Activated T-helper 1 cell treated with anti-CD3 and anti-CD28 coated beads, Interleukin-12 subunit alpha, Interleukin-12 subunit beta, Interleukin-2, Interleukin-4 antibody, amounts not matched to agents 30 ng/mL and 10 ng/mL and 1 ng/mL, durations not matched to agents 14 hours and 24 hours and 36 hours (primary cell): ENCODE measurements at regions not wholly inside any gene's neighbourhood (a gene's known extent, or its start where the extent isn't known, plus 50 kb on each side); places are given as distances from the start of the nearest gene placed in this dataset.

ENCODE experiments used
- DNase-seq: peaks from one replicate; pipeline ENCODE4 v3.0.0; 2021; ENCODE audit warnings: low spot score
- H3K27ac Mint-ChIP-seq: one replicate; pipeline ENCODE4 v1.8.0; 2021; ENCODE audit warnings: mild to moderate bottlenecking, mixed read lengths
- H3K27me3 Mint-ChIP-seq: one replicate; pipeline ENCODE4 v1.8.0; 2022; ENCODE audit warnings: mild to moderate bottlenecking, moderate library complexity, mixed read lengths; ENCODE audit not compliant: insufficient read depth
- H3K36me3 Mint-ChIP-seq: one replicate; pipeline ENCODE4 v1.8.0; 2021; ENCODE audit warnings: low read depth, mixed read lengths
- H3K4me1 Mint-ChIP-seq: one replicate; pipeline ENCODE4 v1.8.0; 2021; ENCODE audit warnings: low read depth, mixed read lengths
- H3K4me3 Mint-ChIP-seq: one replicate; pipeline ENCODE4 v1.8.0; 2021; ENCODE audit warnings: mild to moderate bottlenecking, moderate library complexity, mixed read lengths
- H3K9me3 Mint-ChIP-seq: one replicate; pipeline ENCODE4 v1.8.0; 2021; ENCODE audit warnings: mixed read lengths
- intact Hi-C: fragments of 100-400 bp; cut with micrococcal nuclease; formaldehyde crosslinking; loops from one replicate; pipeline ENCODE4 v1.15.1; 2024

- DNase-seq: peak; percentile 58
- no peaks in the 10 kb centered on the region for H3K9me3 Mint-ChIP-seq
- intact Hi-C loops: loop anchor here (1.0 to 5.0 kb wide), 7 partner anchors 115 to 731 kb away; partner anchors contain the start of gene SLC2A1
- peaks cover 6% of the 10 kb centered on the region for H3K4me1 Mint-ChIP-seq
- no peaks in the 10 kb centered on the region for H3K36me3 Mint-ChIP-seq
- H3K27me3 Mint-ChIP-seq: peaks cover 4% of the 10 kb centered on the region
- no peak overlapping the region for H3K27ac Mint-ChIP-seq
- no peak overlapping the region for H3K4me3 Mint-ChIP-seq
Measured at GRCh38 chr1:43073490-43074230, 98.4 kb downstream of the EBNA1BP2 start.

DNA sequence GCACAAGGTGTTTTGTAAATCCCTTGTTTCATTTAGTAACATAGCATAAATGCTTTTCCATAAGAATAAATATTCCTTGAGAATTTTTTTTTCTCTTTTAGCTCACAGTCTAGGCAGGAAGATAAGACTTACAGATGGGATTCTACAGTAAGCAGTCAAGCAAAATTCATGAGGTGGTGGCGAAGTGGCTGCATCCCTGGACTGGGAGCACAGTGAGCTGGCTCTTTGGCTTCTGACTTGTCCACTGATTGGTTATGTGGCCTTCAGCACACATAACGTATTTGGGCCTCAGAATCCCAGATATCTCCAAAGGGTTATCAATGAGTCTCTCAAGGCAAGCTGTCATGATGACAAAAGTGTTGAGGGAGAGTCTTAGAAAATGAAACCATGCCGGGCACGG lies 99.8 kb downstream of the EBNA1BP2 start:
- Mint-ChIP-seq H3K36me3 (no peaks in the 10 kb centered on the region), H3K4me1 (peaks cover 11% of the 10 kb centered on the region), H3K4me3 (no peak overlapping the region), H3K27me3 (peaks cover 9% of the 10 kb centered on the region), H3K27ac (no peak overlapping the region), H3K9me3 (no peaks in the 10 kb centered on the region)
- intact Hi-C loops: loop anchor here (5.0 kb wide), 1 partner anchor 730 kb away; no protein-coding TSS in a partner anchor
- DNase-seq: no peak

GRCh38 chr1:43071241-43071640 lies 100.8 kb downstream of the EBNA1BP2 start:
- peaks cover 11% of the 10 kb centered on the region for H3K27me3 Mint-ChIP-seq
- H3K36me3 Mint-ChIP-seq: no peaks in the 10 kb centered on the region
- intact Hi-C loops: loop anchor here (5.0 kb wide), 1 partner anchor 729 kb away; no protein-coding TSS in a partner anchor
- no peaks in the 10 kb centered on the region for H3K9me3 Mint-ChIP-seq
- H3K4me3 Mint-ChIP-seq: no peak overlapping the region
- peaks cover 11% of the 10 kb centered on the region for H3K4me1 Mint-ChIP-seq
- no peak overlapping the region for H3K27ac Mint-ChIP-seq
- DNase-seq: no peak

DNA sequence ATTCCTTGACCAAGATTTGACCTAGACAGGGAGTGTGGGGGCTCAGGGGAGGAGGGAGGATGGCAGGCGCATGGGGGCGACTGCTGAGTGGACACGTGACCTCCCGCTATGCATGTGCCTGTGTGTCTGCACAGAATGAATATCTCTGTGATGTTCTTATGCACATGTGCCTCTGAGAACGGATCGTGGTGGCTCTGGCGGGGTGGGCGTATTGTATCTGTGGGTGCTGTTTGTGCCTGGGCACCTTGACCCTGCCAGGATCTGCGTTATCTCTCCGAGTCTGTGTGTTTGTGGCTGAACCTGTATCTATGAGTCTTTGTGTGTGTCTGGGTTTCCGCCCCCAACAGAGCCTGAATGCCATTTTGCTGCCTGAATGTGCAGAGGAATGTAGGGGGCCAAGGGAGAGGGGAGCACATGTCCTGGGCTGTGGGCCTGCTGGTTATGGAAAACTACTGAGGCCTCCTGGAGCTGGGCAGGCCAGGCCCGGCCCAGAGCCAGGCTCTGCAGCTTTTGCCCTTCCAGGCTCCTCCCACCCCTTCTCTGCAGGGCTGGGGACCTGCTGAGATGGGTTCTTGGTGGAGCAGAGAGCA lies 102.5 kb downstream of the EBNA1BP2 start:
- Mint-ChIP-seq H3K27ac (no peak overlapping the region), H3K4me1 (peaks cover 11% of the 10 kb centered on the region), H3K36me3 (no peaks in the 10 kb centered on the region), H3K9me3 (no peaks in the 10 kb centered on the region), H3K27me3 (peaks cover 9% of the 10 kb centered on the region), H3K4me3 (no peak overlapping the region)
- intact Hi-C loops: loop anchor here (5.0 kb wide), 1 partner anchor 727 kb away; no protein-coding TSS in a partner anchor
- DNase-seq: no peak

GRCh38 chr1:43068911-43069310 lies 103.2 kb downstream of the EBNA1BP2 start:
- peaks cover 11% of the 10 kb centered on the region for H3K4me1 Mint-ChIP-seq
- no peak overlapping the region for H3K4me3 Mint-ChIP-seq
- H3K27me3 Mint-ChIP-seq: peaks cover 9% of the 10 kb centered on the region
- no peak for DNase-seq
- H3K36me3 Mint-ChIP-seq: no peaks in the 10 kb centered on the region
- intact Hi-C loops: no loop called here
- no peaks in the 10 kb centered on the region for H3K9me3 Mint-ChIP-seq
- H3K27ac Mint-ChIP-seq: no peak overlapping the region

GRCh38 chr1:43067977-43068751 lies 103.9 kb downstream of the EBNA1BP2 start:
- DNase-seq: no peak
- Mint-ChIP-seq H3K9me3 (no peaks in the 10 kb centered on the region), H3K27ac (no peak overlapping the region), H3K4me1 (peaks cover 5% of the 10 kb centered on the region), H3K36me3 (no peaks in the 10 kb centered on the region), H3K27me3 (peaks cover 9% of the 10 kb centered on the region), H3K4me3 (peak overlapping the region; percentile 45)
- intact Hi-C loops: no loop called here

- H3K4me1 Mint-ChIP-seq: peaks cover 5% of the 10 kb centered on the region
Measured at GRCh38 chr1:43067233-43067745, 104.8 kb downstream of the EBNA1BP2 start.

DNA sequence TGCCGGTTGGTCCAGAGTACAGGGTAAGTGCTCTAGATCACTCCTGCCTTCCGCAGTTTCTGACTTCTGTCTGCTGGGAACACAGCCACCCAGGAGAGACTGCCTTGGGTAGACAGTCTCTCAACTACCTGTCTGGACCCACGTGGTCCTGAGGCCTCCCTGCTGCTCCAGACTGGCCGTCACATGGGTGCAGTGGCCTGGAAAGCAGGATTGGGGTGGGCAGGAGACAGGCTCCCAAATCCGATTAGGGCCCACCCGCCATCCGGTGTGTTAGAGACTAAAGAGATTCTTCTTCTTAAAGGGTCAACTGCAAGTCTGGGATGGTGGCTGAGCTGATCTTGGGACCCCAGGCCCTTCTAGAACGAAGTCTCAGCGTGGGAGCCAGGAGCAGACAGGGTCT lies 105.5 kb downstream of the EBNA1BP2 start:
- Mint-ChIP-seq H3K36me3 (no peaks in the 10 kb centered on the region), H3K27me3 (peaks cover 9% of the 10 kb centered on the region), H3K4me1 (peaks cover 5% of the 10 kb centered on the region), H3K4me3 (no peak overlapping the region), H3K9me3 (no peaks in the 10 kb centered on the region), H3K27ac (no peak overlapping the region)
- intact Hi-C loops: no loop called here
- no peak for DNase-seq

More at GRCh38 chr1:43067233-43067745, 104.8 kb downstream of the EBNA1BP2 start:
- DNase-seq: no peak
- Mint-ChIP-seq H3K9me3 (no peaks in the 10 kb centered on the region), H3K4me3 (peak overlapping the region; percentile 45), H3K27me3 (peaks cover 9% of the 10 kb centered on the region), H3K27ac (no peak overlapping the region), H3K36me3 (no peaks in the 10 kb centered on the region)
- intact Hi-C loops: no loop called here

DNA sequence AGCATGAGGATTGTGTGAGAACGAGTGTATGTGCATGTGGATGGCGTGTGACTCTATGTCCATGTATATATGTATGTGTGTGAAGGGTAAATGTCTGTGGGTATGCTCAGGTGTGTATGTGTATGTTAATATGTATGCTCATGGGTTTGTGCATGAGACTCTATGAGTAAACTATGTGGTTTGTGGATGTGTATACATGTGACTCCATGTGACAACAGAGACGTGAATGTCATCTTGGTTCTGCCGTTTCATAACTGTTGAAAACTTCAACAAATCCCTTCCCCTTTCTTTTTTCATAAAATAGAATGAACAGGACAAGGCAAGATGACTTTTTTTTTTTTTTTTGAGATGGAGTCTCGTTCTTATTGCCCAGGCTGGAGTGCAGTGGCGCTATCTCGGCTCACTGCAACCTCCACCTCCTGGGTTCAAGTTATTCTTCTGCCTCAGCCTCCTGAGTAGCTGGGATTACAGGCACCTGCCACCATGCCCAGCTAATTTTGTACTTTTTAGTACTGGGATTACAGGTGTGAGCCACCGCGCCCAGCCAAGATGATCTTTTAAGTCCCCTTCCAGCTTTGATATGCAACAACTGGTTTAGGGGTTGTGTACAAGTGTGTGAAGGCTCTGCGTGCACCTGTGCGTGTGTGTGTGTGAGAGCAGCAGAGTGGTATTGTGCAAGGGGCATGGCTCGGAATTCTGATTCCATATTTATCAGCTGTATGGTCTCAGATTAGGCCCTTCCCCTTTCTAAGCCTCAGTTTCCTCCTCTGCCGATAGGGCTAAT lies 106.3 kb downstream of the EBNA1BP2 start:
- Mint-ChIP-seq H3K4me3 (no peak overlapping the region), H3K4me1 (peaks cover 5% of the 10 kb centered on the region), H3K27ac (no peak overlapping the region), H3K27me3 (peaks cover 9% of the 10 kb centered on the region), H3K9me3 (no peaks in the 10 kb centered on the region), H3K36me3 (no peaks in the 10 kb centered on the region)
- intact Hi-C loops: no loop called here
- DNase-seq: no peak

- Mint-ChIP-seq H3K4me1 (peaks cover 5% of the 10 kb centered on the region), H3K36me3 (no peaks in the 10 kb centered on the region), H3K4me3 (no peak overlapping the region), H3K9me3 (no peaks in the 10 kb centered on the region), H3K27me3 (peaks cover 9% of the 10 kb centered on the region), H3K27ac (no peak overlapping the region)
- intact Hi-C loops: no loop called here
- DNase-seq: no peak
Measured at GRCh38 chr1:43065191-43065590, 106.5 kb upstream of the SLC2A1 start.

- intact Hi-C loops: no loop called here
- Mint-ChIP-seq H3K27ac (no peak overlapping the region), H3K9me3 (no peaks in the 10 kb centered on the region), H3K4me1 (peaks cover 13% of the 10 kb centered on the region), H3K4me3 (no peak overlapping the region), H3K27me3 (peaks cover 9% of the 10 kb centered on the region), H3K36me3 (no peaks in the 10 kb centered on the region)
- DNase-seq: no peak
Measured at GRCh38 chr1:43063394-43064219, 104.9 kb upstream of the SLC2A1 start.
